SK-N-MC (cell line): ENCODE measurements at regions not wholly inside any gene's neighbourhood (a gene's known extent, or its start where the extent isn't known, plus 50 kb on each side); places are given as distances from the start of the nearest gene placed in this dataset.

ENCODE experiments used
- EZH2 ChIP-seq: fragments of 200-600 bp; sonication (generic); IDR thresholded peaks from one replicate; pipeline ENCODE4 v1.6.1; 2017; ENCODE audit warnings: antibody characterized with exemption
- POLR2AphosphoS5 ChIP-seq: IDR thresholded peaks from 2 replicates; pipeline ENCODE4 v1.6.1; 2012; ENCODE audit warnings: mild to moderate bottlenecking, low read depth, low read length, borderline replicate concordance

- TF ChIP-seq EZH2, result no peak
- TF ChIP-seq POLR2AphosphoS5, result no peak
Measured at GRCh38 chr12:131223791-131224225, 270.1 kb downstream of the ADGRD1 start.
